MM.1S (cell line): ENCODE measurements at regions not wholly inside any gene's neighbourhood (a gene's known extent, or its start where the extent isn't known, plus 50 kb on each side); places are given as distances from the start of the nearest gene placed in this dataset.

Source experiments
- DNase-seq: peaks from one replicate; pipeline ENCODE4 v3.0.0-alpha.2; 2015
- H2AFZ ChIP-seq: fragments of 300-600 bp; sonication (generic); 2 replicates; pipeline ENCODE4 v1.6.0; 2016; ENCODE audit warnings: antibody characterized with exemption, low read length
- H3F3A ChIP-seq: fragments of 300-600 bp; sonication (generic); 2 replicates; pipeline ENCODE4 v1.6.1; 2016; ENCODE audit warnings: mild to moderate bottlenecking, antibody characterized with exemption, low read length, moderate library complexity, mixed read lengths; ENCODE audit not compliant: insufficient read depth
- H3K27ac ChIP-seq: fragments of 300-600 bp; sonication (generic); 2 replicates; pipeline ENCODE4 v1.5.1; 2016; ENCODE audit warnings: mild to moderate bottlenecking, low read length
- H3K27me3 ChIP-seq: fragments of 300-600 bp; sonication (generic); replicated peaks from 2 replicates; pipeline ENCODE4 v1.6.0; 2016; ENCODE audit warnings: low read length; ENCODE audit not compliant: insufficient read depth
- H3K36me3 ChIP-seq: fragments of 300-600 bp; sonication (generic); replicated peaks from 2 replicates; pipeline ENCODE4 v1.6.1; 2016; ENCODE audit warnings: mild to moderate bottlenecking, low read length, mixed read lengths; ENCODE audit not compliant: insufficient read depth
- H3K4me1 ChIP-seq: fragments of 300-600 bp; sonication (generic); 2 replicates; pipeline ENCODE4 v1.6.1; 2016; ENCODE audit warnings: low read length, mixed read lengths
- H3K4me2 ChIP-seq: fragments of 300-600 bp; sonication (generic); 2 replicates; pipeline ENCODE4 v1.6.0; 2016; ENCODE audit warnings: low read depth, low read length
- H3K4me3 ChIP-seq: fragments of 300-600 bp; sonication (generic); 2 replicates; pipeline ENCODE4 v1.5.1; 2016; ENCODE audit warnings: low read length, mixed read lengths
- H3K79me2 ChIP-seq: fragments of 300-600 bp; sonication (generic); 2 replicates; pipeline ENCODE4 v1.6.1; 2016; ENCODE audit warnings: mixed run types, low read length, mixed read lengths
- H3K9ac ChIP-seq: fragments of 300-600 bp; sonication (generic); 2 replicates; pipeline ENCODE4 v1.6.1; 2016; ENCODE audit warnings: low read length, mixed read lengths
- H3K9me2 ChIP-seq: fragments of 300-600 bp; sonication (generic); replicated peaks from 2 replicates; pipeline ENCODE4 v1.6.1; 2016; ENCODE audit warnings: mild to moderate bottlenecking, low read length, mixed read lengths; ENCODE audit not compliant: insufficient read depth
- H3K9me3 ChIP-seq: fragments of 300-600 bp; sonication (generic); replicated peaks from 2 replicates; pipeline ENCODE4 v1.6.1; 2016; ENCODE audit warnings: mild to moderate bottlenecking, low read length, mixed read lengths; ENCODE audit not compliant: insufficient read depth
- H4K20me1 ChIP-seq: fragments of 300-600 bp; sonication (generic); 2 replicates; pipeline ENCODE4 v1.6.1; 2016; ENCODE audit warnings: mild to moderate bottlenecking, low read length, moderate library complexity, mixed read lengths; ENCODE audit not compliant: insufficient read depth
- CTCF ChIP-seq: fragments of 300-600 bp; sonication (generic); IDR thresholded peaks from 2 replicates; pipeline ENCODE4 v1.5.1; 2016; ENCODE audit warnings: antibody characterized with exemption, low read length, mixed read lengths
- EZH2 ChIP-seq: fragments of 300-600 bp; sonication (generic); optimal IDR thresholded peaks from 2 replicates; pipeline ENCODE3; 2017; ENCODE audit warnings: low read depth, mild to moderate bottlenecking, antibody characterized with exemption, low read length, mixed read lengths
- EZH2phosphoT487 ChIP-seq: fragments of 300-600 bp; sonication (generic); IDR thresholded peaks from 2 replicates; pipeline ENCODE4 v1.6.1; 2018; ENCODE audit warnings: antibody characterized with exemption, low read length

- TF ChIP-seq EZH2phosphoT487 = no peak
- Histone ChIP-seq H3K27me3 (no peaks in the 10 kb centered on the region), H3K9me3 (no peaks in the 10 kb centered on the region), H3K9me2 (no peaks in the 10 kb centered on the region), H3K36me3 (no peaks in the 10 kb centered on the region), H3K9ac (no peak overlapping the region), H3K4me1 (no peaks in the 10 kb centered on the region), H3K4me2 (no peak overlapping the region), H3K79me2 (no peaks in the 10 kb centered on the region), H4K20me1 (no peaks in the 10 kb centered on the region), H2AFZ (no peak overlapping the region), H3F3A (no peaks in the 10 kb centered on the region), H3K27ac (no peak overlapping the region), H3K4me3 (no peak overlapping the region)
- no peak for DNase-seq
Measured at GRCh38 chr12:93275589-93275988, 102.1 kb upstream of the NUDT4 start.

- no peak for DNase-seq
- no peak overlapping the region for H2AFZ ChIP-seq
- no peaks in the 10 kb centered on the region for H3K27me3 ChIP-seq
- no peaks in the 10 kb centered on the region for H3F3A ChIP-seq
- no peak overlapping the region for H3K4me3 ChIP-seq
- H3K27ac ChIP-seq = no peak overlapping the region
- H3K9me2 ChIP-seq = no peaks in the 10 kb centered on the region
- H3K9me3 ChIP-seq = no peaks in the 10 kb centered on the region
- no peak overlapping the region for H3K9ac ChIP-seq
- no peaks in the 10 kb centered on the region for H3K36me3 ChIP-seq
- H3K4me1 ChIP-seq = no peaks in the 10 kb centered on the region
- H4K20me1 ChIP-seq = no peaks in the 10 kb centered on the region
- no peak overlapping the region for H3K4me2 ChIP-seq
- TF ChIP-seq EZH2phosphoT487 (no peak), EZH2 (no peak), CTCF (no peak)
- no peaks in the 10 kb centered on the region for H3K79me2 ChIP-seq
Measured at GRCh38 chr12:93279565-93280412, 97.9 kb upstream of the NUDT4 start.

GRCh38 chr12:93287149-93287548, 90.6 kb upstream of the NUDT4 start:
- no peaks in the 10 kb centered on the region for H3K9me3 ChIP-seq
- H3K4me1 ChIP-seq = no peaks in the 10 kb centered on the region
- TF ChIP-seq CTCF = no peak
- TF ChIP-seq EZH2phosphoT487 = no peak
- no peak for TF ChIP-seq EZH2
- no peaks in the 10 kb centered on the region for H3K79me2 ChIP-seq
- no peaks in the 10 kb centered on the region for H3K36me3 ChIP-seq
- H3K9ac ChIP-seq = no peak overlapping the region
- H3K4me2 ChIP-seq = no peak overlapping the region
- H3K9me2 ChIP-seq = no peaks in the 10 kb centered on the region
- no peak overlapping the region for H2AFZ ChIP-seq
- H3F3A ChIP-seq = no peaks in the 10 kb centered on the region
- H4K20me1 ChIP-seq = no peaks in the 10 kb centered on the region
- no peak overlapping the region for H3K27ac ChIP-seq
- H3K27me3 ChIP-seq = no peaks in the 10 kb centered on the region
- no peak overlapping the region for H3K4me3 ChIP-seq
- DNase-seq = no peak

- no peaks in the 10 kb centered on the region for H4K20me1 ChIP-seq
- no peak overlapping the region for H3K9ac ChIP-seq
- H3K4me3 ChIP-seq = no peak overlapping the region
- no peaks in the 10 kb centered on the region for H3K27me3 ChIP-seq
- no peaks in the 10 kb centered on the region for H3K4me1 ChIP-seq
- H3K79me2 ChIP-seq = no peaks in the 10 kb centered on the region
- H3K4me2 ChIP-seq = no peak overlapping the region
- no peaks in the 10 kb centered on the region for H3K9me2 ChIP-seq
- H3K27ac ChIP-seq = no peak overlapping the region
- TF ChIP-seq CTCF (no peak), EZH2 (no peak), EZH2phosphoT487 (no peak)
- H2AFZ ChIP-seq = no peak overlapping the region
- DNase-seq = no peak
- H3K9me3 ChIP-seq = no peaks in the 10 kb centered on the region
- no peaks in the 10 kb centered on the region for H3F3A ChIP-seq
- no peaks in the 10 kb centered on the region for H3K36me3 ChIP-seq
Measured at GRCh38 chr12:93288626-93289025, 89.1 kb upstream of the NUDT4 start.
